OCI-LY7 (cell line): ENCODE measurements at regions not wholly inside any gene's neighbourhood (a gene's known extent, or its start where the extent isn't known, plus 50 kb on each side); places are given as distances from the start of the nearest gene placed in this dataset.

Experiments used
- BruUV-seq: library from RNA; stranded (reverse); fragments of 400-500 nt; replicated peaks from 2 replicates; lab custom pipeline; 2021; lab: Mats Ljungman, UMichigan
- CTCF ChIA-PET: fragments of 300-600 bp; sonication (Branson Sonifier 250); formaldehyde crosslinking; loops from one replicate; lab custom pipeline; 2022; ENCODE audit warnings: antibody characterized with exemption; ENCODE audit not compliant: unreplicated experiment; lab: Charles Lee
- POLR2A ChIA-PET: fragments of 300-600 bp; sonication (Branson Sonifier 250); formaldehyde crosslinking; loops from one replicate; lab custom pipeline; 2022; ENCODE audit warnings: antibody characterized with exemption; lab: Charles Lee
- DNase-seq: peaks from one replicate; pipeline ENCODE4 v3.0.0-alpha.2; 2015; ENCODE audit warnings: low spot score
- H2AFZ ChIP-seq: fragments of 200-600 bp; sonication (generic), shearing (Covaris generic); 2 replicates; pipeline ENCODE4 v1.6.1; 2014; ENCODE audit warnings: mild to moderate bottlenecking, antibody characterized with exemption, low read length, moderate library complexity
- H3K27ac ChIP-seq: fragments of 200-600 bp; sonication (generic); 2 replicates; pipeline ENCODE4 v1.5.1; 2014; ENCODE audit warnings: mixed run types, low read depth, mild to moderate bottlenecking, moderate library complexity, low read length, inconsistent platforms; ENCODE audit not compliant: poor library complexity, severe bottlenecking
- H3K36me3 ChIP-seq: fragments of 200-600 bp; sonication (generic); 2 replicates; pipeline ENCODE4 v1.6.1; 2014; ENCODE audit warnings: mild to moderate bottlenecking, antibody characterized with exemption, low read length, moderate library complexity, mixed read lengths; ENCODE audit not compliant: insufficient read depth
- H3K4me1 ChIP-seq: fragments of 200-600 bp; sonication (generic); 2 replicates; pipeline ENCODE4 v1.5.1; 2014; ENCODE audit warnings: mild to moderate bottlenecking, low read length; ENCODE audit not compliant: insufficient read depth, poor library complexity, severe bottlenecking
- H3K4me2 ChIP-seq: fragments of 200-600 bp; sonication (generic); 2 replicates; pipeline ENCODE4 v1.6.1; 2014; ENCODE audit warnings: mild to moderate bottlenecking, low read length
- H3K4me3 ChIP-seq: fragments of 200-600 bp; sonication (generic); 2 replicates; pipeline ENCODE4 v1.5.1; 2014; ENCODE audit warnings: mild to moderate bottlenecking, low read depth, low read length; ENCODE audit not compliant: poor library complexity, severe bottlenecking
- H3K79me2 ChIP-seq: fragments of 200-600 bp; sonication (generic); 2 replicates; pipeline ENCODE4 v1.6.1; 2016; ENCODE audit warnings: low read depth, mild to moderate bottlenecking, low read length, moderate library complexity, mixed read lengths; ENCODE audit not compliant: insufficient read depth
- H3K9me2 ChIP-seq: fragments of 200-600 bp; sonication (generic); 2 replicates; pipeline ENCODE4 v1.6.1; 2016; ENCODE audit warnings: mild to moderate bottlenecking, low read length, mixed read lengths; ENCODE audit not compliant: insufficient read depth
- H3K9me3 ChIP-seq: fragments of 200-600 bp; sonication (generic); 2 replicates; pipeline ENCODE4 v1.6.1; 2014; ENCODE audit warnings: mild to moderate bottlenecking, mixed run types, low read length, mixed read lengths
- H4K20me1 ChIP-seq: fragments of 200-600 bp; sonication (generic); 2 replicates; pipeline ENCODE4 v1.6.1; 2014; ENCODE audit warnings: mild to moderate bottlenecking, antibody characterized with exemption, low read length, moderate library complexity, mixed read lengths; ENCODE audit not compliant: insufficient read depth
- EZH2phosphoT487 ChIP-seq: fragments of 200-600 bp; sonication (generic); IDR thresholded peaks from 2 replicates; pipeline ENCODE4 v1.6.1; 2018; ENCODE audit warnings: low read depth, borderline replicate concordance, mild to moderate bottlenecking, mixed run types, antibody characterized with exemption, low read length, moderate library complexity, mixed read lengths
- intact Hi-C: fragments of 100-400 bp; cut with micrococcal nuclease; formaldehyde crosslinking; loops from one replicate; pipeline ENCODE4 v1.10.0; 2022; ENCODE audit not compliant: unreplicated experiment
- TF ChIP-seq, protein P1 (sequence below): fragments of 200-600 bp; sonication (generic); conservative IDR thresholded peaks from 2 replicates; pipeline ENCODE4 v1.5.1; 2014; ENCODE audit warnings: mild to moderate bottlenecking, antibody characterized with exemption, low read length, moderate library complexity, mixed read lengths

GRCh38 chr13:21868823-21869222, 197.9 kb downstream of the FGF9 start:
- TF ChIP-seq, protein P1, sequence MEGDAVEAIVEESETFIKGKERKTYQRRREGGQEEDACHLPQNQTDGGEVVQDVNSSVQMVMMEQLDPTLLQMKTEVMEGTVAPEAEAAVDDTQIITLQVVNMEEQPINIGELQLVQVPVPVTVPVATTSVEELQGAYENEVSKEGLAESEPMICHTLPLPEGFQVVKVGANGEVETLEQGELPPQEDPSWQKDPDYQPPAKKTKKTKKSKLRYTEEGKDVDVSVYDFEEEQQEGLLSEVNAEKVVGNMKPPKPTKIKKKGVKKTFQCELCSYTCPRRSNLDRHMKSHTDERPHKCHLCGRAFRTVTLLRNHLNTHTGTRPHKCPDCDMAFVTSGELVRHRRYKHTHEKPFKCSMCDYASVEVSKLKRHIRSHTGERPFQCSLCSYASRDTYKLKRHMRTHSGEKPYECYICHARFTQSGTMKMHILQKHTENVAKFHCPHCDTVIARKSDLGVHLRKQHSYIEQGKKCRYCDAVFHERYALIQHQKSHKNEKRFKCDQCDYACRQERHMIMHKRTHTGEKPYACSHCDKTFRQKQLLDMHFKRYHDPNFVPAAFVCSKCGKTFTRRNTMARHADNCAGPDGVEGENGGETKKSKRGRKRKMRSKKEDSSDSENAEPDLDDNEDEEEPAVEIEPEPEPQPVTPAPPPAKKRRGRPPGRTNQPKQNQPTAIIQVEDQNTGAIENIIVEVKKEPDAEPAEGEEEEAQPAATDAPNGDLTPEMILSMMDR: no peak
- no peak for TF ChIP-seq EZH2phosphoT487
- no peaks in the 10 kb centered on the region for H3K4me1 ChIP-seq
- CTCF ChIA-PET: no interaction called here
- intact Hi-C loops: no loop called here
- no peak overlapping the region for H3K4me3 ChIP-seq
- no TSS peak for BruUV-seq
- no peak overlapping the region for H3K4me2 ChIP-seq
- no peaks in the 10 kb centered on the region for H4K20me1 ChIP-seq
- DNase-seq: no peak
- H3K9me3 ChIP-seq: no peaks in the 10 kb centered on the region
- POLR2A ChIA-PET: no interaction called here
- no peaks in the 10 kb centered on the region for H3K9me2 ChIP-seq
- H3K79me2 ChIP-seq: no peaks in the 10 kb centered on the region
- H2AFZ ChIP-seq: no peak overlapping the region
- H3K36me3 ChIP-seq: no peaks in the 10 kb centered on the region
- no peak overlapping the region for H3K27ac ChIP-seq

GRCh38 chr13:21871382-21871781, 200.5 kb downstream of the FGF9 start:
- H3K4me3 ChIP-seq: no peak overlapping the region
- no peaks in the 10 kb centered on the region for H4K20me1 ChIP-seq
- H3K4me1 ChIP-seq: no peaks in the 10 kb centered on the region
- no TSS peak for BruUV-seq
- no peaks in the 10 kb centered on the region for H3K36me3 ChIP-seq
- H3K4me2 ChIP-seq: no peak overlapping the region
- H2AFZ ChIP-seq: no peak overlapping the region
- no peak for TF ChIP-seq EZH2phosphoT487
- TF ChIP-seq, protein P1: no peak
- no peaks in the 10 kb centered on the region for H3K9me3 ChIP-seq
- no peaks in the 10 kb centered on the region for H3K79me2 ChIP-seq
- CTCF ChIA-PET: no interaction called here
- no peaks in the 10 kb centered on the region for H3K9me2 ChIP-seq
- no peak overlapping the region for H3K27ac ChIP-seq
- intact Hi-C loops: no loop called here
- DNase-seq: no peak
- POLR2A ChIA-PET: interaction anchor here (0.7 kb wide), 1 partner anchor 97 kb away, joined by 3 read pairs; no protein-coding TSS in a partner anchor

- Histone ChIP-seq H3K9me2 (no peaks in the 10 kb centered on the region), H3K4me2 (no peak overlapping the region), H3K4me3 (no peak overlapping the region), H2AFZ (no peak overlapping the region), H3K4me1 (no peaks in the 10 kb centered on the region), H4K20me1 (no peaks in the 10 kb centered on the region), H3K79me2 (no peaks in the 10 kb centered on the region), H3K36me3 (no peaks in the 10 kb centered on the region), H3K9me3 (no peaks in the 10 kb centered on the region), H3K27ac (no peak overlapping the region)
- no peak for TF ChIP-seq EZH2phosphoT487
- TF ChIP-seq, protein P1: no peak
- BruUV-seq: no TSS peak
- DNase-seq: no peak
- ChIA-PET CTCF (no interaction called here), POLR2A (interaction anchor here (0.7 kb wide), 1 partner anchor 97 kb away, joined by 3 read pairs; no protein-coding TSS in a partner anchor)
- intact Hi-C loops: no loop called here
Measured at GRCh38 chr13:21871919-21872318, 201.0 kb downstream of the FGF9 start.
